Loucy (cell line): ENCODE measurements at regions not wholly inside any gene's neighbourhood (a gene's known extent, or its start where the extent isn't known, plus 50 kb on each side); places are given as distances from the start of the nearest gene placed in this dataset.

ENCODE experiments used
- EZH2phosphoT487 ChIP-seq: fragments of 200-600 bp; IDR thresholded peaks from 2 replicates; pipeline ENCODE4 v1.6.1; 2018; ENCODE audit warnings: antibody characterized with exemption, mild to moderate bottlenecking, moderate library complexity, borderline replicate concordance
- TF ChIP-seq, protein P1 (sequence below): fragments of 200-600 bp; sonication (generic); conservative IDR thresholded peaks from 2 replicates; pipeline ENCODE4 v1.5.1; 2014; ENCODE audit warnings: mild to moderate bottlenecking, antibody characterized with exemption, low read length

DNA sequence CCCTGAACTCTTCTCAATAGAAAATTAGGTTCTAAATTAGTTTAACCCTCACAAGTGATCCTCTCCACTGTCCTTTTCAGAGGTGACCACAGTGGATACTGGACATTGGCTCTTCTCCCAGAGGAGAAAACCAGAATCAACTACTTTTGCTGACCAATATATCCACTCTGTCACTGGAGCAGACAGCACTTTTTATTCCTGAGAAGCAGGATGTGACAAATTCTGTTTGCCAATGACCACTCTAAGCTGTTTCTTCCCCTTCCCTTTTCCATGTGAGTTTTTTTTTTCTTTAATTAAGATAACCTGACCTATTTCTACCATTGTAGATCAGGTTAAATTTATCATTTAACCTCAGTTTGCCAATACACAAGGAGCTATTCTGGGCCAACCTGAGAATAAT lies 79.7 kb upstream of the ZNF280D start:
- no peak for TF ChIP-seq EZH2phosphoT487
- TF ChIP-seq, protein P1, sequence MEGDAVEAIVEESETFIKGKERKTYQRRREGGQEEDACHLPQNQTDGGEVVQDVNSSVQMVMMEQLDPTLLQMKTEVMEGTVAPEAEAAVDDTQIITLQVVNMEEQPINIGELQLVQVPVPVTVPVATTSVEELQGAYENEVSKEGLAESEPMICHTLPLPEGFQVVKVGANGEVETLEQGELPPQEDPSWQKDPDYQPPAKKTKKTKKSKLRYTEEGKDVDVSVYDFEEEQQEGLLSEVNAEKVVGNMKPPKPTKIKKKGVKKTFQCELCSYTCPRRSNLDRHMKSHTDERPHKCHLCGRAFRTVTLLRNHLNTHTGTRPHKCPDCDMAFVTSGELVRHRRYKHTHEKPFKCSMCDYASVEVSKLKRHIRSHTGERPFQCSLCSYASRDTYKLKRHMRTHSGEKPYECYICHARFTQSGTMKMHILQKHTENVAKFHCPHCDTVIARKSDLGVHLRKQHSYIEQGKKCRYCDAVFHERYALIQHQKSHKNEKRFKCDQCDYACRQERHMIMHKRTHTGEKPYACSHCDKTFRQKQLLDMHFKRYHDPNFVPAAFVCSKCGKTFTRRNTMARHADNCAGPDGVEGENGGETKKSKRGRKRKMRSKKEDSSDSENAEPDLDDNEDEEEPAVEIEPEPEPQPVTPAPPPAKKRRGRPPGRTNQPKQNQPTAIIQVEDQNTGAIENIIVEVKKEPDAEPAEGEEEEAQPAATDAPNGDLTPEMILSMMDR: no peak
